Amniotic stem cell (primary cell): ENCODE measurements at regions not wholly inside any gene's neighbourhood (a gene's known extent, or its start where the extent isn't known, plus 50 kb on each side); places are given as distances from the start of the nearest gene placed in this dataset.
"Not testable (repeated sequence)": the region's sequence is repeated elsewhere in the genome, so short reads cannot be mapped to it uniquely, and the experiment has no call there.

ENCODE experiments used
- DNase-seq: peaks from one replicate; lab custom pipeline; 2025; lab: John Stamatoyannopoulos, UW

DNA sequence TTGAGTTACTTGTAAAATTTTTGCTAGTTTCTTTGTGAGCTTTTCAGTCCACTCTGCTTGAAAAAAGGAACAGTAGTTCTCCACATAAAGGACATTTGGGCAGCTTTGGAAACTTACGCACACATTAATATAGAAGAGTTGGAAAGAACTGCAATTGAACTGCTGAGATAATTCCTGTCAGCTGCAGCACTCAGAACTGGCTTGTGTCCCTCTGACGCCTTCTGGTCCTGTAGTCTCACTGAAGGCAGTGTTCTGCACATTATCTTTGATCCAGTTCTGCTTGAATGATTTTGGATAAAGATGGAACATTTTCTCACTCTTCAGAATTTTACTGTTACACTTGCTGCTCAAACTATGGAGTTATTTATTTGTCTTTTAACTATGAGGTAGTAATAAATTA lies 901.9 kb downstream of the OTOL1 start:
- no peak for DNase-seq

GRCh38 chr3:162400697-162401096 lies 904.1 kb downstream of the OTOL1 start:
- no peak for DNase-seq

- DNase-seq = not testable (repeated sequence)
These were observed 914.9 kb downstream of the OTOL1 start for GRCh38 chr3:162411556-162411955.

- no peak for DNase-seq
These were observed 925.1 kb downstream of the OTOL1 start for GRCh38 chr3:162421721-162422120.

GRCh38 chr3:162428192-162428591 lies 931.6 kb downstream of the OTOL1 start:
- no peak for DNase-seq

DNA sequence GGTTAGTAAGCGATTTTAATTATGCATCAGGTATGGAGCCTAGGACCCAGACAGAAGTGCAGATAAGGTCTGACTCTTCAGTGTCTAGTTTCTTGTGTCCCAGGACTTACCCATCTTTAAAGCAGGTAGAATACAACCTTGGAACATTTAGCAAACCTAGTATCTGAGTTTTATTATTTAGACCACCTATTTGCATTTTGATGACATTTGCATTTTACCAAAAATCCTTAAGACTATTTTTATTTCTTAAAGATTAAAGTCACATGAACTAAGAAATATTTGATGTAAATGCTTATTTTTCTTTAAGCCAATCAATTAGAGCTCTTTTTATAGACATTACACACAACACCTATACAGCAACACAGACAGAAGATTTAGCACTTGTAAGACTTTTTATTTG lies 939.1 kb downstream of the OTOL1 start:
- DNase-seq = no peak

DNA sequence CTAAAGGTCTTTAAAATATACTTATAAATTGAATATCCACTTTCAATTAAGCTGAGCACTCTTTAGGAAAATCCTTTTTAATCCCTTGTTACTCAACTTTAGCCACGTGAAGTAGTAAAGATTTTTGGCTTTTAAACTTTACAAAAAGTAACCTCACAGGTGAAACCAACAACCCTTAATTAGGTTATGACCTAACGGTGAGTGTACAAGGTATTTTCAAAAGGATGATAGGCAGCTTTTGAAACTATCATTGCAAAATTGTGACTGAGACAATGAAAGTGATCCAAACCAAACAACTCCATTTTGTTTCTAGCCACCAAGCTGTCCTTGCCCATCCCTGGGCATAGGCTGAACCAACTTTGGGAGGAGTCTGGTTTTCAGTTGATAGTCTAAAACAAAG lies 940.2 kb downstream of the OTOL1 start:
- no peak for DNase-seq

GRCh38 chr3:162437480-162437879 lies 940.9 kb downstream of the OTOL1 start:
- DNase-seq = no peak

DNA sequence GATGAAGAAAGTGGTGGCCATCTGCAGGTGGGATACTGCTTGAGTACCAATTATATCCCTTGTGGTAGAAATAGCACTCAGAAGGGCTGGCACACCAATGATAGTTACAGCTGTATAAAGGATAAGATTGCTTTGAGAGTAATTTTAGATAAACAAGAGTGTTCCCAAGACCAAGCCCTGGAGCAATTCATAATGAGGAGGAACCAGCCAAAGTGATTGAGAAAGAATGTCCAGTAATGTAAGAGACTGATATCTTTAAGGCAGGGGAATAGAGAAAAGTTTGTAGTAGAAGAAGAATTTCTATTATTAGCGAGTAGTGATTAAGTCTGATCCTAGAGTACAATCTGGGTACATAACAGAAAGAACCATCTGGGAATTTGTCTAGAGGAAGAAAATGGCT lies 945.1 kb downstream of the OTOL1 start:
- no peak for DNase-seq

DNA sequence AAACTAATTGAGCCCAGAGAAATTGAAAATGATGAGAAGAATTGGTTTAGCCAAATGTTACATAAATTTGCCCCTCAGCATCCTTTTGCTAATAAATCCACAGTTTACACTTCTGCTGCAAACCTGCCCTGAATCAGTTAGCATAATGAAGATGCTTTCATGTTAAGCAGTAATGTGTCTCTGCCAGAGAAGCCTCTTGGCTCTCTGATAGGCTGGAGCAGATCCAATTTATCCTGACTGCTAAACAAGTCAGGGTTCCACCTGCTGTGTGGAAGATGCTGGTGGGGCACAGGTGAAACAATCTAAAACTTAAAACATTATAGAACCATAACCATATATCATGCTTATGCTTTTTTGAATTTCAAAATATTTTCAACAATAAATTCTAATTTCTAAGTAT lies 946.8 kb downstream of the OTOL1 start:
- no peak for DNase-seq

DNA sequence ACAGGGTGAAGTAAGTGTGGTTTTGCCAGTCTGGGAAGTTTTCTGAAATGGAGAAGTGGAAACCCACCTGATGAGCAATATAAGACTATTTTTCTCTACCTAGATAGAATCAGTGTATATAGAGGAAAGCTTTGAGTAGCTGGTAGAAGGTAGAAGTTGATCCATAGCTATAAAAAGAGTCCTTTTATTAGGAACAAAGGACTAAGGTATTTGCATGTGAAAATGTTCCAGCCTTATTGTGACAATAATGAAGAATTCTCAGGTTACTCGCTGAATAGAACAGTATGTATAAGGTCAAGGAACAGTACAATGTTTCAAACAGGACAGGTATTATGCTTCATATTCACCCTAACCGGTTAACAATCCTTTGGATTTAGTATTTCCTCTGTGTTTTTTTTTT lies 972.2 kb downstream of the OTOL1 start:
- DNase-seq = no peak

DNA sequence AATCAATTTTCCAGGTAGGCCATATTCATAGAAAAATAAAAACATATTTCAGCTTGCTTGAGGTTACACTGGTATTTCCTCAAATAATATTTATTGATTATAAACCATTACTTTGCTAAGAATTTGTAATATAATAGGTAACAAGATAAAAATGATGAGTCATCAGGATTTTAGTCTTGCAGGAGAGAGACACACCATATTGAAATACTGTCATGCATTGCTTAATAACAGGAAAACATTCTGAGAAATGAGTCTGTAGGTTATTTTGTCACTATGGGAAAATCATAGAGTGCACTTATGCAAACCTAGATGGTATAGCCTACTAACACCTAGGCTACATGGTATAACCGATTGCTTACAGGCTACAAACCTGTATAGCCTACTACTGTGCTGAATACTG lies 990.5 kb downstream of the OTOL1 start:
- no peak for DNase-seq

- no peak for DNase-seq
These were observed 993.2 kb downstream of the OTOL1 start for GRCh38 chr3:162489853-162490252.

DNA sequence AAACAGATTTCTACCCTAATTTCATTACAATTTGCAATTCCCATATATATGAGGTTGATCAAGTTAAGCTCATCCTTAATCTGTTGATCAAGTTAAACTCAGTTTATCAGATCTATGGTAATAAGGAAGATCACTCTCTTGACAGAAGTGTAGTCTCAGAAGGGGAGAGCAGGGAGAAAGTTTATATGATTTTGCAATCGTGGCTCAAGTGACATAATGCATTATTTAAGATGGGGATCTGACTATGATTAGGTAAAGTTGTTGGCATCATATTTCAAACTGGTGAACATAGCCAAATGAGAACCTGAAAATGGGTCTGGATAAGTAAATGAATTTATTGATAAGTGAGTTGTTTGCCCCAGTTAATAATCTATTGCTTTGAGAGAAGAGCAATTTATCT lies 995.3 kb downstream of the OTOL1 start:
- no peak for DNase-seq

DNA sequence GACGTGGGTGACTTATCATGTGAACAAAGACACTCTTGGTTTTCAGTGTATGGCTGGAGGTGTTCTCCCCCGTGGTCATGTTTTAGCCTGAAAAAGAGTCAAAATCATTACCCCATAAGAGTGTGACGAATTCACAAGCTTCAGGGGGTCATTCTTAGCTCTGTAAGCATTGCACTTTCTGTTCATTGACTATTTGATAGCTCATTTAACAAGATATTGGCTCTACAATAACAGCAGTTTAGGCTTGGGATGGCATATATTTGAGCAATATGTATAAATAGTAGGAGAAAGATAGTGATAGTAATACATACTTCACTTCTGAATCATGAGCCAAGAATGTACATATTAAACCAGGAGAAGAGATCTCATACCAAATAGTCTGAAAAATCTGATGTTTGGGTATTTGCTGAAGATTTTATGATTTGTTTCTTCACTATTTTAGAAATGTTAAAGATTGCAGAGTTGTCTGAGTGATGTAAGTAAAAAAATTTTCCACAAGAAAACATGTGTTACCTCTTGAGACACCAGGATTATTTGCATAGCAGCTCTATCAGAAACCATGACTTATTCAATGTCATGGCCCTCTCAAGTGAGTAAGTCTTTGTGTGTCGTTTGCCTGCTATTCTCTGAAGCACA lies 996.0 kb downstream of the OTOL1 start:
- DNase-seq = peak; percentile 53

GRCh38 chr3:162498626-162499025 lies 1002.0 kb downstream of the OTOL1 start:
- no peak for DNase-seq

GRCh38 chr3:162507397-162507796 lies 1010.8 kb downstream of the OTOL1 start:
- no peak for DNase-seq

DNA sequence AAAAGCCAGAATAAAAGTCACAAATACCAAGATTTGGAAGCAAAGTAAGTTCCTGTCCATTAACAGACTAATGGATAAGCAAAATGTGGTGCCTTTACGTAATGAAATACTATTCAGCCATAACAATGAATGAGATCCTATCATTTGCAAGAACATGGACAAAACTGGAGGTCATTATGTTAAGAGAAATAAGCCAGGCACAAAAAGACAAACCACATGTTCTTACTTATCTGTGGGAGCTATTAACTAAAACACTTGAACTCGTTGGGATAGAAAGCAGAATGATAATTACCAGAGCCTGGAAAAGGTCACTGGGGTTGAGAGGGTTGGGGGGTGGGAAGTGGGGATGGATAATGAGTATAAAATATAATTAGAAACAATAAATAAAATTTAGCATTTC lies 1015.9 kb downstream of the OTOL1 start:
- no peak for DNase-seq

DNA sequence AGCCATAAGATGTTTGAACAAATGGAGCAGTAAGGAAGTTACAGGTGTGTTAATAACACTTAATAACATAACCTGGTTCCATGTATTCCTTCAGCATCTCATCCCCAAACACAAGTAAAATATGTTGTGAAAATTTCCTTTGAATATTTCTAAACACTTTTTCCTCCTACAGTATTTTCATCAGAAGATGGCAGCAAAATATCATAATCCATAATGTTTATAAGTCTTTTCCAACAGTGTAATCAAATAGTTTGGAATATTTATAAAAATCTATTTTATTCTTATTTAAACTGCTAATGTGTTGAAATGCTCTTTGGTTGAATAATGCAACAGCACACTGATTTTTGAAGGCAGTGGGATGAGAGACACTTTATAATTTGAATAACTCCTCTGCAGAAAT lies 1020.5 kb downstream of the OTOL1 start:
- DNase-seq = no peak

DNA sequence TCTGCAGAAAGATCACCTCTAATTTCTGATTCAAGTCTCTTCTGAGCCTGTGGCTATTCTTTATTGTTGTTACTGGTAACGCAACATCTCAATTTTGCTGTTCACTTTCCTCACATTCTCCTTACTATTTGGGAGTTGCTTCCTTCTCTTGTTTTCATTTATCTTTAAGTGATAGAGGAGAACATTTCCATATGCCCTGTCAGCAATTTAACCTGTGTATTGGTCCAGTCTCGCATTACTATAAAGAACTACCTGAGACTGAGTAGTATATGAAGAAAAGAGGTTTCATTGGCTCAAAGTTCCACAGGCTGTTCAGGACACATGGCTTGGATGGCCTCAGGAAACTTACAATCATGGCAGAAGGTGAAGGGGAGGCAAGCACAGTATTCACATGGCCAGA lies 1025.1 kb downstream of the OTOL1 start:
- no peak for DNase-seq

DNA sequence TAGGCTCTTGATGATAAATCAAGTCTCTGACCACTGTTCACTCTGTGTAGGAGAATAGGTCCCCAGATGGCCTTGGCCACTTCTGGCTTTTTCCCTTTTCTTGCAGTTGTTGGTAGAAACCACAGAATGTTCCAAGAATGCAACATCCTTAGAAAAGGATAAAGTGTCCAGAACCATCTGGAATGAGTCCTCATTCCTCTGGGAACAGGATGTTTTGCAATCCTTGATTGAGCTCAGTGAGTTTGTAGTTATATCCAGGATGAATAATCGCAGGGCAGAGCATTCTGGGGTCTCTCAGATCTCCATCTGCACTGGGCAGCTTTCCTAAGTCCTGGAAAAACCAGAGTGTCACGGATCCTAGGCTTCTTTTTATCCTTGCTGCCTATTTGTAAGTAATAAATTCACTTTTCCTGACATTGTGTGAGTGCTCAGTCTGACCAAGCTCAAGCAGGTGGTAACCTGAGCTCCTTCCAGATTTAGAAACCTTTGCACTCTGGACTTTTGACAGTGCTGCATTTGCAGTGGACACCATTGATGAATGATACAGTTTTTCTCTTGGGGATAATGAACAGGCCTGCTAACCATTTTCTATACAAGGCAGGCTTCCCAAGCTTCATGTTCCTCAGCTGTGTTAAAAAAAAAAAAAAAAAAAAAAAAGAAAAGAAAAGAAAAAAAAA lies 1028.6 kb downstream of the OTOL1 start:
- DNase-seq = peak; percentile 47

- no peak for DNase-seq
These were observed 1029.2 kb downstream of the OTOL1 start for GRCh38 chr3:162525771-162526170.

DNA sequence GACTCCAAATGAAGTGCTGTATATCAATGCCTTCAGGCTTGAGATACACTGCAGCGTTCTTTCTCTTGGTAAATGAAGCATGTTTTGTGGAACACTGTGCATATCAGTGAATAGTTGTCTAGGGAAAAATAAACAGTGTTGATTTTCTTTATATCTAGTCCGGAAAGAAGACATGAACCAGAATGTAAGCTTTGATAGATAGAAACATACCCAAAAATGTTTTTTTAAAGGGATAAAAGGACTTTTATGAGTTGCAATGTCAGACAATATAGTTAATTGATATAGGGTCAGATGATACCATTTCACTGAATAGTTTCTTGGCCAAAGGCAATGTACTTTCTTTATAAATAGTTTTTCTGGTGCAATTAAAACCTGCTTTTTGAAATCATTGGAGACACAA lies 1037.8 kb downstream of the OTOL1 start:
- no peak for DNase-seq

GRCh38 chr3:162538491-162538890 lies 1041.9 kb downstream of the OTOL1 start:
- DNase-seq = no peak
